ENCODE measurements at regions not wholly inside any gene's neighbourhood (a gene's known extent, or its start where the extent isn't known, plus 50 kb on each side); places are given as distances from the start of the nearest gene placed in this dataset.

- no peak for TF ChIP-seq EZH2 (IDR thresholded peaks at IDR 0.05; ENCODE audit: low read depth)
- TF ChIP-seq, protein P1, sequence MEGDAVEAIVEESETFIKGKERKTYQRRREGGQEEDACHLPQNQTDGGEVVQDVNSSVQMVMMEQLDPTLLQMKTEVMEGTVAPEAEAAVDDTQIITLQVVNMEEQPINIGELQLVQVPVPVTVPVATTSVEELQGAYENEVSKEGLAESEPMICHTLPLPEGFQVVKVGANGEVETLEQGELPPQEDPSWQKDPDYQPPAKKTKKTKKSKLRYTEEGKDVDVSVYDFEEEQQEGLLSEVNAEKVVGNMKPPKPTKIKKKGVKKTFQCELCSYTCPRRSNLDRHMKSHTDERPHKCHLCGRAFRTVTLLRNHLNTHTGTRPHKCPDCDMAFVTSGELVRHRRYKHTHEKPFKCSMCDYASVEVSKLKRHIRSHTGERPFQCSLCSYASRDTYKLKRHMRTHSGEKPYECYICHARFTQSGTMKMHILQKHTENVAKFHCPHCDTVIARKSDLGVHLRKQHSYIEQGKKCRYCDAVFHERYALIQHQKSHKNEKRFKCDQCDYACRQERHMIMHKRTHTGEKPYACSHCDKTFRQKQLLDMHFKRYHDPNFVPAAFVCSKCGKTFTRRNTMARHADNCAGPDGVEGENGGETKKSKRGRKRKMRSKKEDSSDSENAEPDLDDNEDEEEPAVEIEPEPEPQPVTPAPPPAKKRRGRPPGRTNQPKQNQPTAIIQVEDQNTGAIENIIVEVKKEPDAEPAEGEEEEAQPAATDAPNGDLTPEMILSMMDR (conservative IDR thresholded peaks at IDR 0.05), result no peak
Measured at GRCh38 chr2:129462967-129463366, 516.5 kb upstream of the RAB6C start.
